Limb (tissue), 2 donors: ENCODE measurements at regions not wholly inside any gene's neighbourhood (a gene's known extent, or its start where the extent isn't known, plus 50 kb on each side); places are given as distances from the start of the nearest gene placed in this dataset.
"Not testable (repeated sequence)": the region's sequence is repeated elsewhere in the genome, so short reads cannot be mapped to it uniquely, and the experiment has no call there.

ENCODE experiments used
- DNase-seq, 2 donors: peaks; one replicate each; pipeline ENCODE4 v3.0.0-alpha.2; 2016; ENCODE audit errors: extremely low spot score in 2 of 2

GRCh38 chrX:144188489-144188888 is 304.6 kb downstream of the UBE2NL start:
- not testable (repeated sequence) for DNase-seq

- not testable (repeated sequence) for DNase-seq
Observed at GRCh38 chrX:144197057-144197456, 313.2 kb downstream of the UBE2NL start.

GRCh38 chrX:144202726-144203125 is 318.9 kb downstream of the UBE2NL start:
- DNase-seq: not testable (repeated sequence)

- not testable (repeated sequence) for DNase-seq
Observed at GRCh38 chrX:144208360-144209024, 324.6 kb downstream of the UBE2NL start.

GRCh38 chrX:144214651-144215050 is 330.8 kb downstream of the UBE2NL start:
- DNase-seq: no peak

- no peak for DNase-seq
Observed at GRCh38 chrX:144219035-144219434, 335.2 kb downstream of the UBE2NL start.

- not testable (repeated sequence) for DNase-seq
Observed at GRCh38 chrX:144231116-144231785, 347.4 kb downstream of the UBE2NL start.

- no peak for DNase-seq
Observed at GRCh38 chrX:144253356-144253755, 369.5 kb downstream of the UBE2NL start.

GRCh38 chrX:144259054-144259453 is 375.2 kb downstream of the UBE2NL start:
- no peak for DNase-seq

- no peak for DNase-seq
Observed at GRCh38 chrX:144265641-144266040, 381.8 kb downstream of the UBE2NL start.

- DNase-seq: peak in 1 of 2 donors; percentile 41
Observed at GRCh38 chrX:144275367-144275766, 391.5 kb downstream of the UBE2NL start.

GRCh38 chrX:144275843-144276242 is 392.0 kb downstream of the UBE2NL start:
- no peak for DNase-seq

- no peak for DNase-seq
Observed at GRCh38 chrX:144293229-144293628, 409.4 kb downstream of the UBE2NL start.

- no peak for DNase-seq
Observed at GRCh38 chrX:144295921-144296320, 412.1 kb downstream of the UBE2NL start.

GRCh38 chrX:144297221-144297620 is 413.4 kb downstream of the UBE2NL start:
- DNase-seq: no peak

- peak in 1 of 2 donors; percentile 2 for DNase-seq
Observed at GRCh38 chrX:144327495-144327894, 443.6 kb downstream of the UBE2NL start.

GRCh38 chrX:144333429-144333828 is 449.6 kb downstream of the UBE2NL start:
- no peak for DNase-seq

GRCh38 chrX:144334577-144334976 is 450.7 kb downstream of the UBE2NL start:
- no peak for DNase-seq

- no peak for DNase-seq
Observed at GRCh38 chrX:144335402-144335801, 451.5 kb downstream of the UBE2NL start.

GRCh38 chrX:144379156-144379555 is 495.3 kb downstream of the UBE2NL start:
- no peak for DNase-seq

GRCh38 chrX:144388738-144389137 is 504.9 kb downstream of the UBE2NL start:
- no peak for DNase-seq
